HEK293 (cell line): ENCODE measurements at regions not wholly inside any gene's neighbourhood (a gene's known extent, or its start where the extent isn't known, plus 50 kb on each side); places are given as distances from the start of the nearest gene placed in this dataset.

Experiments
- BCL6B ChIP-seq: fragments of 450-650 bp; formaldehyde crosslinking; IDR thresholded peaks from 2 replicates; pipeline ENCODE4 v1.5.1; 2017; ENCODE audit warnings: missing biosample characterization, missing genetic modification characterization
- HIC1 ChIP-seq: fragments of 450-650 bp; formaldehyde crosslinking; IDR thresholded peaks from 2 replicates; pipeline ENCODE4 v1.5.1; 2016; ENCODE audit warnings: missing biosample characterization, missing genetic modification characterization
- KLF17 ChIP-seq: fragments of 450-650 bp; formaldehyde crosslinking; IDR thresholded peaks from 2 replicates; pipeline ENCODE4 v1.5.1; 2016; ENCODE audit warnings: missing biosample characterization, missing genetic modification characterization
- KLF8 ChIP-seq: fragments of 450-650 bp; formaldehyde crosslinking; IDR thresholded peaks from 2 replicates; pipeline ENCODE4 v1.5.1; 2016; ENCODE audit warnings: missing biosample characterization, missing genetic modification characterization
- MEIS1 ChIP-seq: sonication (generic); formaldehyde crosslinking; IDR thresholded peaks from 2 replicates; pipeline ENCODE4 v1.8.1; 2022; ENCODE audit warnings: missing genetic modification reagents, mild to moderate bottlenecking, borderline replicate concordance
- MZF1 ChIP-seq: fragments of 450-650 bp; formaldehyde crosslinking; IDR thresholded peaks from 2 replicates; pipeline ENCODE4 v1.5.1; 2017; ENCODE audit warnings: missing biosample characterization, missing genetic modification characterization, borderline replicate concordance
- SCRT2 ChIP-seq: fragments of 450-650 bp; formaldehyde crosslinking; IDR thresholded peaks from 2 replicates; pipeline ENCODE4 v1.5.1; 2016; ENCODE audit warnings: missing biosample characterization, missing genetic modification characterization
- SETDB1 ChIP-seq: IDR thresholded peaks from one replicate; pipeline ENCODE4 v1.6.1; 2017; ENCODE audit warnings: mild to moderate bottlenecking, low read length, moderate library complexity, mixed read lengths; ENCODE audit not compliant: insufficient read length
- YY1 ChIP-seq: fragments of 450-650 bp; formaldehyde crosslinking; IDR thresholded peaks from 2 replicates; pipeline ENCODE4 v1.5.1; 2018; ENCODE audit warnings: missing biosample characterization, missing genetic modification characterization
- ZBTB1 ChIP-seq: fragments of 450-650 bp; formaldehyde crosslinking; IDR thresholded peaks from 2 replicates; pipeline ENCODE4 v1.5.1; 2016; ENCODE audit warnings: missing biosample characterization, missing genetic modification characterization
- ZBTB21 ChIP-seq: fragments of 450-650 bp; formaldehyde crosslinking; IDR thresholded peaks from 2 replicates; pipeline ENCODE4 v1.5.1; 2017; ENCODE audit warnings: missing biosample characterization, missing genetic modification characterization
- ZBTB49 ChIP-seq: fragments of 450-650 bp; formaldehyde crosslinking; IDR thresholded peaks from 2 replicates; pipeline ENCODE4 v1.5.1; 2016; ENCODE audit warnings: missing biosample characterization, missing genetic modification characterization, low read depth
- ZNF121 ChIP-seq: fragments of 450-650 bp; formaldehyde crosslinking; IDR thresholded peaks from 2 replicates; pipeline ENCODE4 v1.5.1; 2016; ENCODE audit warnings: missing biosample characterization, missing genetic modification characterization
- ZNF132 ChIP-seq: fragments of 450-650 bp; formaldehyde crosslinking; IDR thresholded peaks from 2 replicates; pipeline ENCODE4 v1.5.1; 2017; ENCODE audit warnings: missing biosample characterization, missing genetic modification characterization, borderline replicate concordance
- ZNF138 ChIP-seq: fragments of 450-650 bp; formaldehyde crosslinking; IDR thresholded peaks from 2 replicates; pipeline ENCODE4 v1.5.1; 2016; ENCODE audit warnings: missing biosample characterization, missing genetic modification characterization, borderline replicate concordance
- ZNF146 ChIP-seq: fragments of 450-650 bp; formaldehyde crosslinking; IDR thresholded peaks from 2 replicates; pipeline ENCODE4 v1.5.1; 2016; ENCODE audit warnings: missing biosample characterization, missing genetic modification characterization
- ZNF19 ChIP-seq: fragments of 450-650 bp; formaldehyde crosslinking; IDR thresholded peaks from 2 replicates; pipeline ENCODE4; 2016; ENCODE audit warnings: missing biosample characterization, missing genetic modification characterization, low read depth
- ZNF202 ChIP-seq: fragments of 450-650 bp; formaldehyde crosslinking; IDR thresholded peaks from 2 replicates; pipeline ENCODE4 v1.5.1; 2016; ENCODE audit warnings: missing biosample characterization, missing genetic modification characterization, borderline replicate concordance
- ZNF214 ChIP-seq: fragments of 450-650 bp; formaldehyde crosslinking; IDR thresholded peaks from 2 replicates; pipeline ENCODE4 v1.5.1; 2017; ENCODE audit warnings: missing biosample characterization, mild to moderate bottlenecking, missing genetic modification characterization, borderline replicate concordance
- ZNF221 ChIP-seq: fragments of 450-650 bp; formaldehyde crosslinking; IDR thresholded peaks from 2 replicates; pipeline ENCODE4 v1.5.1; 2017; ENCODE audit warnings: missing biosample characterization, missing genetic modification characterization, borderline replicate concordance
- ZNF23 ChIP-seq: fragments of 450-650 bp; formaldehyde crosslinking; IDR thresholded peaks from 2 replicates; pipeline ENCODE4 v1.5.1; 2016; ENCODE audit warnings: missing biosample characterization, missing genetic modification characterization, borderline replicate concordance
- ZNF24 ChIP-seq: fragments of 450-650 bp; formaldehyde crosslinking; IDR thresholded peaks from 2 replicates; pipeline ENCODE4 v1.5.1; 2016; ENCODE audit warnings: missing biosample characterization, missing genetic modification characterization
- ZNF350 ChIP-seq: fragments of 450-650 bp; formaldehyde crosslinking; IDR thresholded peaks from 2 replicates; pipeline ENCODE4 v1.5.0; 2017; ENCODE audit warnings: missing biosample characterization, mild to moderate bottlenecking, missing genetic modification characterization
- ZNF426 ChIP-seq: fragments of 450-650 bp; formaldehyde crosslinking; IDR thresholded peaks from 2 replicates; pipeline ENCODE4 v1.5.1; 2017; ENCODE audit warnings: missing biosample characterization, missing genetic modification characterization, mild to moderate bottlenecking, inconsistent platforms, moderate library complexity
- ZNF473 ChIP-seq: fragments of 450-650 bp; formaldehyde crosslinking; IDR thresholded peaks from 2 replicates; pipeline ENCODE4 v1.5.1; 2017; ENCODE audit warnings: missing biosample characterization, missing genetic modification characterization
- ZNF488 ChIP-seq: fragments of 450-650 bp; formaldehyde crosslinking; IDR thresholded peaks from 2 replicates; pipeline ENCODE4 v1.5.1; 2016; ENCODE audit warnings: missing biosample characterization, missing genetic modification characterization
- ZNF549 ChIP-seq: fragments of 450-650 bp; IDR thresholded peaks from 2 replicates; pipeline ENCODE4 v1.5.1; 2018; ENCODE audit warnings: missing biosample characterization, missing genetic modification characterization, mild to moderate bottlenecking, inconsistent platforms, moderate library complexity
- ZNF585B ChIP-seq: fragments of 450-650 bp; formaldehyde crosslinking; IDR thresholded peaks from 2 replicates; pipeline ENCODE4 v1.5.1; 2016; ENCODE audit warnings: missing biosample characterization, missing genetic modification characterization
- ZNF704 ChIP-seq: fragments of 450-650 bp; formaldehyde crosslinking; IDR thresholded peaks from 2 replicates; pipeline ENCODE4 v1.5.1; 2016; ENCODE audit warnings: missing biosample characterization, missing genetic modification characterization
- ZNF785 ChIP-seq: fragments of 450-650 bp; formaldehyde crosslinking; IDR thresholded peaks from 2 replicates; pipeline ENCODE4 v1.5.1; 2016; ENCODE audit warnings: missing biosample characterization, missing genetic modification characterization
- ZSCAN16 ChIP-seq: fragments of 450-650 bp; formaldehyde crosslinking; IDR thresholded peaks from 2 replicates; pipeline ENCODE4 v1.5.1; 2016; ENCODE audit warnings: missing biosample characterization, missing genetic modification characterization
- ZSCAN23 ChIP-seq: fragments of 450-650 bp; formaldehyde crosslinking; IDR thresholded peaks from 2 replicates; pipeline ENCODE4 v1.5.1; 2016; ENCODE audit warnings: missing biosample characterization, missing genetic modification characterization
- ZSCAN30 ChIP-seq: fragments of 450-650 bp; IDR thresholded peaks from 2 replicates; pipeline ENCODE4 v1.5.1; 2018; ENCODE audit warnings: missing biosample characterization, mild to moderate bottlenecking, missing genetic modification characterization, moderate library complexity

GRCh38 chr15:92831655-92832328 lies 68.3 kb upstream of the CHD2 start (continued):
- TF ChIP-seq ZNF138 (tag by site-specific recombination) (no peak), MEIS1 (CRISPR knock-in tag) (no peak), HIC1 (tag by site-specific recombination) (peak; percentile 74; the same call in 1 of the 2 replicates), ZNF704 (tag by site-specific recombination) (no peak), SCRT2 (no peak), ZNF221 (tag by site-specific recombination) (no peak), ZSCAN16 (no peak), ZNF549 (tag by site-specific recombination) (no peak), ZNF121 (no peak), ZNF23 (tag by site-specific recombination) (no peak), ZNF473 (tag by site-specific recombination) (no peak), ZNF146 (tag by site-specific recombination) (no peak), KLF8 (tag by site-specific recombination) (peak; percentile 66), ZNF426 (no peak), KLF17 (peak; percentile 65; the same call in 1 of the 2 replicates), MZF1 (tag by site-specific recombination) (peak; percentile 80), ZNF132 (no peak), ZNF350 (tag by site-specific recombination) (no peak), YY1 (tag by site-specific recombination) (no peak), ZNF488 (tag by site-specific recombination) (no peak), ZNF785 (tag by site-specific recombination) (no peak), BCL6B (tag by site-specific recombination) (no peak), ZSCAN30 (peak; percentile 94), ZNF19 (tag by site-specific recombination) (no peak), SETDB1 (no peak), ZBTB1 (tag by site-specific recombination) (no peak), ZNF214 (tag by site-specific recombination) (no peak), ZBTB49 (no peak), ZBTB21 (tag by site-specific recombination) (peak; percentile 36; the same call in 1 of the 2 replicates), ZSCAN23 (tag by site-specific recombination) (no peak), ZNF24 (peak; percentile 65), ZNF202 (no peak), ZNF585B (tag by site-specific recombination) (no peak)
